ENCODE measurements at regions not wholly inside any gene's neighbourhood (a gene's known extent, or its start where the extent isn't known, plus 50 kb on each side); places are given as distances from the start of the nearest gene placed in this dataset.
"Not testable (repeated sequence)": the region's sequence is repeated elsewhere in the genome, so short reads cannot be mapped to it uniquely, and the experiment has no call there.

DNA sequence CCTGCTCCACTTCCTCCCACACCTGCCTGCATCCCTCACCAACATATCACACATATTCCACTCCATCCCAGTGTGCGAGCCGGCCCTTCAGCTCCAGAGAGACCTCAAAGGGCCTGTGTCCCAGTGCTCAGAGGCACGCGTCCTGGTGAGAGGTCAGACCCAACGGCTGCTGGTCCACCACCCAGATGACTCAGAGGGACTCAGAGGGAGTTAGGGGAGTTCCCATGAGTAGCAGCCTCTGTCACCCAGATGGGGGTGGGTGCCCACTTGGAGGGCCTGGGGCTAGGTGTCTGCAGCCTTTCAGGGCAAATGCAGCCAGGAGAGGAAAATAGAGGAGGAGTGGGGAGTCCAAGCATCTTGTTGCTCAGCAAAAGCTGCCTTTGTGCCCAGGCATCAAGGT lies 333.8 kb upstream of the CHRNA7 start:
- TF ChIP-seq EZH2 (IDR thresholded peaks at IDR 0.05); POLR2AphosphoS5 (IDR thresholded peaks at IDR 0.05; ENCODE audit: borderline replicate concordance, low read depth, low read length); FOXP2 (optimal IDR thresholded peaks at IDR 0.05; ENCODE audit: control extremely low read depth, extremely low read length, insufficient read depth): not testable (repeated sequence)
